NCI-H1417 treated with DMSO at 0.1 percent for 48 hours (cell line): ENCODE measurements at regions not wholly inside any gene's neighbourhood (a gene's known extent, or its start where the extent isn't known, plus 50 kb on each side); places are given as distances from the start of the nearest gene placed in this dataset.

Experiments
- DNase-seq: peaks from one replicate; lab custom pipeline; 2025; lab: John Stamatoyannopoulos, UW

- no peak for DNase-seq
Observed at GRCh38 chr4:136301749-136302495, 1230.4 kb downstream of the PCDH18 start.

GRCh38 chr4:136283977-136284376, 1248.3 kb downstream of the PCDH18 start:
- no peak for DNase-seq

GRCh38 chr4:136281889-136282288, 1250.4 kb downstream of the PCDH18 start:
- DNase-seq = no peak

- DNase-seq = no peak
Observed at GRCh38 chr4:136281307-136281706, 1251.0 kb downstream of the PCDH18 start.

- no peak for DNase-seq
Observed at GRCh38 chr4:136277741-136278140, 1254.6 kb downstream of the PCDH18 start.

DNA sequence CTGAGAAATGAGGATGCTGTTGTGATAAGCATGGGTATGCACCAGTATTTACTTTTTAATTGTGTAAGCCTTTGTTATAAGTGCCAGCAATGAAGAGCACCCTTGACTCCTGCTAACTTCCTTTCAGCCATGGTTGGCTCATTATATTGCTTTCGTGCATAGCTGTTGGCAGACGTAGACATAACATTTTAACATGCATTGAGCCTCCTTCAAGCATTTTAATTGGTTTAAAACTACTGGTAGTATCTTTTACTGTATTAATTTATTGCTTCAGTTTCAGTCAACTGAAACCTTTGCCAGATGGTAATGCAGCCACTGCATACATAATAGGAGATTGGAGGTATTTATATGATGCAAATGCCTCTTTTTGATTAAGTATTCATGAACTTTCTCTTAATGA, 1285.4 kb downstream of the PCDH18 start:
- no peak for DNase-seq

GRCh38 chr4:136241221-136241986, 1290.9 kb downstream of the PCDH18 start:
- DNase-seq = no peak

DNA sequence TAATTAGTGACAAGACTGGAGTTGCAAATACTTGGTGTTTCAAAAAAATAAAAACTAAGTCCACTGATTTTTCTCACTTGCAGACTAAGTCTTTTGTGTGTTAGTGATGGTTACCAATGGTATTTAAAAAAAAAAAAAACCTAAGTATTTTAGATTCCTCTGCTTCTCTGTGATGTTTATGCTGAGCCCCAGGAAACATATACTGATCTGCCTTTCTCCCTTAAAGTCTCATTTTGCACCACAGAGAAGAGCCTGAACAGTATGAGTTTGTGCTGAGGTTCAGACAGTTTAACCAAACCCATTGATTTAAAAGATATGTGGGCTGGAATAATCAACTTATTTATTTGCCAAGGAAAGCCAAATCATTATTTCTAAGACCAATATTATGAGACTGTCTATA, 1305.0 kb downstream of the PCDH18 start:
- no peak for DNase-seq

- DNase-seq = no peak
Observed at GRCh38 chr4:136219592-136220125, 1312.6 kb downstream of the PCDH18 start.

GRCh38 chr4:136203199-136203598, 1329.1 kb downstream of the PCDH18 start:
- no peak for DNase-seq

DNA sequence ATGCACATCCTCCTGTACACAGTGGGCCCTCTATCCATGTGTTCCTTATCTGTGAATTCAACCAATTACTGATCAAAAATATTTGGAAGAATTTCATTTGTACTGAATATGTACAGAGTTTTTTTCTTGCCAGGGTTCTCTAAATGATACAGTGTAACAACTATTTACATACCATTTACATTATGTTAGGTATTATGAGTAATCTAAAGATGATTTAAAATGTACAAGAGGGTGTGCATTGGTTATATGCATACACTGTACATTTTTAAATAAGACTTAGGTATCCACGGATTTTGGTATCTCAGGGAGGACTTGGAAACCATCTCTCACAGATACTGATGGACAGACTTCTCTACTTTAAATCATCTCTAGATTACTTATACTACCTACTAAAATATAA, 1333.9 kb downstream of the PCDH18 start:
- DNase-seq = no peak

GRCh38 chr4:136194962-136195361, 1337.3 kb downstream of the PCDH18 start:
- no peak for DNase-seq

GRCh38 chr4:136186650-136187049, 1345.6 kb downstream of the PCDH18 start:
- no peak for DNase-seq

DNA sequence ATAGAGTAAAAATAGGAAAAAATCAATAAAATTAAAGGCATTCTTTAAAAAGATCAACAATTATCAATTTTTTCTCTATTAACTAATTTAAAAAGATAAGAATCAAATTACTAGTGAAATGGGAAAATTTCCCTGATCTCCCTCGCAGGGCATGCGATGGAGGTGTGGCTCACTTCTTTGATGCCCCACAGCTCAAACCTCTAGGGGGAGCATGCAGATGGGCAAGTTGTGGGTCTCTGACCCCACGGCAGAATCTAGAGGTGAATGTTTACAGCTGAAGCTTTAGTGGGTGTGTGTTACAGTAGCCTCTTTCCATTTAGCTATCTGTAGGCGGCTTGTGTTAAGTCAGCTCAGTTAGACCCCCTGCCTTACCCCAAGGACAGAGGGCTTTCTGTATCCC, 1348.8 kb downstream of the PCDH18 start:
- no peak for DNase-seq

DNA sequence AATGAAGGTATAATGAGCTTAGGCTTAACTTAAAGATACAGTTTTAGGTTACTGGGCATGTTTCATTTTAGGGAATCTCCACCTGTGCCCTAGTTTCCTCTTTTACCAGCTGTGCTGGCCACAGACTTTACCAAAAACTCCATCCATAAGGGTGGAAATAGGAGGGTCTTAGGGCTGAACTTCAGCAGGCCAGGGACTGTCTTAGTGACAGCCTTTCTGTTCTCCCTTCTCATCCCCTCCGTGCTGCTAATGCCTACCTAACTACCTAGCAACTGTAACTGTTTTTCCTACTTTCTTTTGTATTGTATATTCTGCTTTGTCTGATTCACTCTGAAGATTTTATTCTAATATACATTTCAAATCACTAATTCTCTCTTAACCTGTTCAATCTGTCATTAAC, 1375.3 kb downstream of the PCDH18 start:
- no peak for DNase-seq

DNA sequence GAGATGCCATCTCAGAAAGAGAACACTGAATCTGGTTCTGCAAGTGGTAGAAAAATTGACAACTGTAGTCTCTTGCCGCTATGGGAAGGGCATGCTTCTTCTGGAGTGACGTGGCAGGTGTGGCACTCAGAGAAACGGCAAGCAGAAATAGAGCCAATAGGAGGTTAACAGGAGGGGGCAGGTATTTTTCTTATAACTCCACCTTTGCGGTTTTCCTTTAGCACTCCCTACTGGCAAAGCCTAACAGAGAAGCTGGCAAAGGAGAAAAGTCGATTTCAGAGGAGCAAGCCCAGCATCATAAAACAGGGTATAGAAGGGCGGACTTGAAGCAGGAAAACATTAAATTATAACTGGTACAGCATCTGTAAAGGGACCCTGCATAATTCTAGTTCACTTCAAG, 1382.2 kb downstream of the PCDH18 start:
- no peak for DNase-seq

GRCh38 chr4:136136601-136137000, 1395.7 kb downstream of the PCDH18 start:
- DNase-seq = no peak

DNA sequence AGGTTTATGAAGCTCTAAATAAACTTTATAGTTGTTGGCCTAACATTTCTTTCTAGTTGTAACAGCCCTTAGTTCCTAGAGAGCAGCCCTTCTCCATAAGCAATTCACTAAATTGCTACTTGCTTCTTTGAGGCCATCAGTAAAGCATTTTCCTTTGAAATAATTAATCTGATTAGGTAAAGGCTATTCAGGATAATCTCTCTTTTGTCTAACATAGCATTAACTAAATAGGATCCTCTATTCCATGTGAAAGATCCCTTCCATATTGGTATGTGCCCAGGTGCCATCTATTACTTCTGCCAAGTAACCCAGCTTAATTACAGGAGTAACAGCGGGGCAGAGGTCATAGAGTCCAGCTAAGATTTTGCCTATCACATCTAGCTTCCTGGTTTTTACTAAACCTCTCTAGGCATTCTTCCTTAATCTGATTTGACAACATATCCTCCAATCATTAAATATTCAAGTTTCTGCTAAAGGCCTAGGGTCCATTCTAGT, 1408.0 kb downstream of the PCDH18 start:
- no peak for DNase-seq

GRCh38 chr4:136121426-136121825, 1410.9 kb downstream of the PCDH18 start:
- DNase-seq = no peak

DNA sequence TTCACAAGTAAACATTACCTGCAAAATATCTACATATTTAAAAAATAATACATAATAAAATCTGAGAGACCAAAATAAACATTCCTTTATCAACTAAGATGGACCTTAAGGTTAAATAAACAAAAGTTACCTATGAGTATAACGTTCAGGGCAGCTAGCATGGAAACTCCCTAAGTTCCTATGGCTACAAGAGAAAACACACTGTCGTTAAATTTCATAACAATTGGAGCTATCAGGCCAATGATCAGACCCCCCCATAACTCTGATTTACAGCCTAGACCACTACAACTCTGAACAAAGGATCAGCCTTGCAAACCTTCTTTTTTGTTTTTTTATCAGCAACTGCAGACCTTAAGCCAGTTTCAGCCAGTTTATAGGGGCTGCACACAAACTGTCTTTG, 1418.4 kb downstream of the PCDH18 start:
- no peak for DNase-seq

GRCh38 chr4:136112116-136112515, 1420.2 kb downstream of the PCDH18 start:
- DNase-seq = no peak

GRCh38 chr4:136106753-136107152, 1425.5 kb downstream of the PCDH18 start:
- no peak for DNase-seq

DNA sequence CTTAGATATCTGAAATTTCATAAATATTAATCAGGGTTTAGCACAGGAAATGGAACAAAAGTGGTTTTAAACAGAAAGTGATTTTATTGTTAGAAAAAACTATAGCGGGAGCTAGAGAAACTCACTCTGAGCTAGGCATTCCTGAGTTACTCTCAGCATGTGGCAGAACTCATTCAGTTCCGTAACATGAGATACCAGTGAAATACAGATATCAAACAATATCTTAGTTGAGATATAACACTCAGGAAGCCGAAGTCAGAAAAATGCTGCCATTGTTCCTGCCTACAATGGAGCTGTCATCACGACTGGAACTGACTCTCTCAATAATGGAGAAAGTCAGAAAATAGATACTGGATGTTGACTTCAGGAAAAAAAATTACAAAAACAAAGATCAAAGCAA, 1428.7 kb downstream of the PCDH18 start:
- no peak for DNase-seq
